ENCODE measurements at regions not wholly inside any gene's neighbourhood (a gene's known extent, or its start where the extent isn't known, plus 50 kb on each side); places are given as distances from the start of the nearest gene placed in this dataset.

- no peak for TF ChIP-seq CTCF (conservative IDR thresholded peaks at IDR 0.05 in 1 of 2, IDR thresholded peaks at IDR 0.05 in 1 of 2; ENCODE audit: extremely low read depth in 1 of 2, insufficient read depth in 1 of 2, low read depth in 1 of 2, low read length in 2 of 2)
- TF ChIP-seq EZH2 (IDR thresholded peaks at IDR 0.05; ENCODE audit: borderline replicate concordance, low read length), result no peak
Measured at GRCh38 chr5:116663081-116663480, 88.5 kb upstream of the SEMA6A start.

Data from mammary epithelial cell (primary cell).